Keratinocyte (primary cell): ENCODE measurements at regions not wholly inside any gene's neighbourhood (a gene's known extent, or its start where the extent isn't known, plus 50 kb on each side); places are given as distances from the start of the nearest gene placed in this dataset.

Source experiments
- EZH2 ChIP-seq: IDR thresholded peaks from one replicate; pipeline ENCODE4 v1.6.1; 2012; ENCODE audit warnings: inconsistent platforms, mild to moderate bottlenecking, low read length, moderate library complexity
- TF ChIP-seq, protein P1 (sequence below), 3 experiments: IDR thresholded peaks in 1 of 3; conservative IDR thresholded peaks in 1 of 3; optimal IDR thresholded peaks in 1 of 3; 2 replicates in 2 of 3; 3 replicates in 1 of 3; pipeline versions ENCODE3 to v1.5.1; 2011; ENCODE audit warnings: low read length in 3 of 3, mild to moderate bottlenecking in 3 of 3, moderate library complexity in 2 of 3, control low read depth in 1 of 3, inconsistent platforms in 1 of 3; ENCODE audit not compliant: insufficient read depth in 2 of 3; ENCODE audit errors: extremely low read depth in 1 of 3

GRCh38 chr15:37548116-37548515 lies 386.3 kb upstream of the TMCO5A start:
- TF ChIP-seq, protein P1, sequence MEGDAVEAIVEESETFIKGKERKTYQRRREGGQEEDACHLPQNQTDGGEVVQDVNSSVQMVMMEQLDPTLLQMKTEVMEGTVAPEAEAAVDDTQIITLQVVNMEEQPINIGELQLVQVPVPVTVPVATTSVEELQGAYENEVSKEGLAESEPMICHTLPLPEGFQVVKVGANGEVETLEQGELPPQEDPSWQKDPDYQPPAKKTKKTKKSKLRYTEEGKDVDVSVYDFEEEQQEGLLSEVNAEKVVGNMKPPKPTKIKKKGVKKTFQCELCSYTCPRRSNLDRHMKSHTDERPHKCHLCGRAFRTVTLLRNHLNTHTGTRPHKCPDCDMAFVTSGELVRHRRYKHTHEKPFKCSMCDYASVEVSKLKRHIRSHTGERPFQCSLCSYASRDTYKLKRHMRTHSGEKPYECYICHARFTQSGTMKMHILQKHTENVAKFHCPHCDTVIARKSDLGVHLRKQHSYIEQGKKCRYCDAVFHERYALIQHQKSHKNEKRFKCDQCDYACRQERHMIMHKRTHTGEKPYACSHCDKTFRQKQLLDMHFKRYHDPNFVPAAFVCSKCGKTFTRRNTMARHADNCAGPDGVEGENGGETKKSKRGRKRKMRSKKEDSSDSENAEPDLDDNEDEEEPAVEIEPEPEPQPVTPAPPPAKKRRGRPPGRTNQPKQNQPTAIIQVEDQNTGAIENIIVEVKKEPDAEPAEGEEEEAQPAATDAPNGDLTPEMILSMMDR (optimal IDR thresholded peaks at IDR 0.05 in 1 of 3, IDR thresholded peaks at IDR 0.05 in 1 of 3, conservative IDR thresholded peaks at IDR 0.05 in 1 of 3; ENCODE audit: extremely low read depth in 1 of 3, insufficient read depth in 2 of 3, low read length in 3 of 3): no peak
- TF ChIP-seq EZH2: no peak
